Peyer's patch (tissue), 4 donors: ENCODE measurements at regions not wholly inside any gene's neighbourhood (a gene's known extent, or its start where the extent isn't known, plus 50 kb on each side); places are given as distances from the start of the nearest gene placed in this dataset.
"Not testable (repeated sequence)": the region's sequence is repeated elsewhere in the genome, so short reads cannot be mapped to it uniquely, and the experiment has no call there.

ENCODE experiments used
- DNase-seq, 3 donors: peaks; one replicate each; pipeline ENCODE4 v3.0.0-alpha.2; 2017 to 2019
- H3K27ac ChIP-seq, 4 donors: fragments of 200-600 bp; sonication (generic); one replicate each; pipeline ENCODE4 v1.5.1; 2016 to 2019
- H3K27me3 ChIP-seq, 2 donors: fragments of 200-600 bp; sonication (generic); one replicate each; pipeline ENCODE4 v1.5.1; 2019
- H3K36me3 ChIP-seq, 3 donors: fragments of 200-600 bp; sonication (generic); one replicate each; pipeline ENCODE4 v1.5.1; 2016 to 2019
- H3K4me1 ChIP-seq, 4 donors: fragments of 200-600 bp; sonication (generic); one replicate each; pipeline ENCODE4 v1.5.1; 2016 to 2019
- H3K4me3 ChIP-seq, 4 donors: fragments of 200-600 bp; sonication (generic); 1 replicate in 3 of 4; 2 replicates in 1 of 4; pipeline ENCODE4 v1.5.1; 2016 to 2019; ENCODE audit warnings: mild to moderate bottlenecking in 1 of 4
- H3K9me3 ChIP-seq, 4 donors: fragments of 200-600 bp; sonication (generic); one replicate each; pipeline ENCODE4 v1.5.1; 2016 to 2019; ENCODE audit warnings: mild to moderate bottlenecking in 1 of 4
- POLR2A ChIP-seq, 2 donors: fragments of 450-650 bp; IDR thresholded peaks; one replicate each; pipeline ENCODE4 v1.5.1; 2017; ENCODE audit warnings: antibody characterized with exemption in 2 of 2, mild to moderate bottlenecking in 2 of 2, moderate library complexity in 2 of 2
- TF ChIP-seq, protein P1 (sequence below), 6 experiments: fragments of 450-650 bp in 4 of 6; fragments of 200-600 bp in 2 of 6; sonication (generic) in 1 of 6; IDR thresholded peaks; one replicate each; pipeline ENCODE4 v1.5.1; 2017 to 2019; ENCODE audit warnings: antibody characterized with exemption in 6 of 6, mild to moderate bottlenecking in 3 of 6, moderate library complexity in 1 of 6

GRCh38 chr1:214859647-214860046 lies 222.9 kb upstream of the KCNK2 start:
- Histone ChIP-seq H3K9me3 (no peaks in the 10 kb centered on the region), H3K4me3 (no peak overlapping the region), H3K27me3 (no peaks in the 10 kb centered on the region), H3K36me3 (no peaks in the 10 kb centered on the region), H3K27ac (no peak overlapping the region), H3K4me1 (no peaks in the 10 kb centered on the region)
- DNase-seq: no peak
- TF ChIP-seq, protein P1, sequence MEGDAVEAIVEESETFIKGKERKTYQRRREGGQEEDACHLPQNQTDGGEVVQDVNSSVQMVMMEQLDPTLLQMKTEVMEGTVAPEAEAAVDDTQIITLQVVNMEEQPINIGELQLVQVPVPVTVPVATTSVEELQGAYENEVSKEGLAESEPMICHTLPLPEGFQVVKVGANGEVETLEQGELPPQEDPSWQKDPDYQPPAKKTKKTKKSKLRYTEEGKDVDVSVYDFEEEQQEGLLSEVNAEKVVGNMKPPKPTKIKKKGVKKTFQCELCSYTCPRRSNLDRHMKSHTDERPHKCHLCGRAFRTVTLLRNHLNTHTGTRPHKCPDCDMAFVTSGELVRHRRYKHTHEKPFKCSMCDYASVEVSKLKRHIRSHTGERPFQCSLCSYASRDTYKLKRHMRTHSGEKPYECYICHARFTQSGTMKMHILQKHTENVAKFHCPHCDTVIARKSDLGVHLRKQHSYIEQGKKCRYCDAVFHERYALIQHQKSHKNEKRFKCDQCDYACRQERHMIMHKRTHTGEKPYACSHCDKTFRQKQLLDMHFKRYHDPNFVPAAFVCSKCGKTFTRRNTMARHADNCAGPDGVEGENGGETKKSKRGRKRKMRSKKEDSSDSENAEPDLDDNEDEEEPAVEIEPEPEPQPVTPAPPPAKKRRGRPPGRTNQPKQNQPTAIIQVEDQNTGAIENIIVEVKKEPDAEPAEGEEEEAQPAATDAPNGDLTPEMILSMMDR (IDR thresholded peaks at IDR 0.05): no peak
- no peak for TF ChIP-seq POLR2A (IDR thresholded peaks at IDR 0.05)

GRCh38 chr1:214861615-214862014 lies 220.9 kb upstream of the KCNK2 start:
- no peak for TF ChIP-seq POLR2A (IDR thresholded peaks at IDR 0.05)
- TF ChIP-seq, protein P1 (IDR thresholded peaks at IDR 0.05): no peak
- no peak overlapping the region for H3K4me3 ChIP-seq
- H3K4me1 ChIP-seq: no peaks in the 10 kb centered on the region
- H3K9me3 ChIP-seq: no peaks in the 10 kb centered on the region
- no peaks in the 10 kb centered on the region for H3K36me3 ChIP-seq
- no peaks in the 10 kb centered on the region for H3K27me3 ChIP-seq
- H3K27ac ChIP-seq: no peak overlapping the region
- no peak for DNase-seq

- H3K27me3 ChIP-seq: no peaks in the 10 kb centered on the region
- H3K4me3 ChIP-seq: no peak overlapping the region
- no peaks in the 10 kb centered on the region for H3K36me3 ChIP-seq
- TF ChIP-seq, protein P1 (IDR thresholded peaks at IDR 0.05): no peak
- no peak for TF ChIP-seq POLR2A (IDR thresholded peaks at IDR 0.05)
- no peaks in the 10 kb centered on the region for H3K4me1 ChIP-seq
- H3K27ac ChIP-seq: no peak overlapping the region
- no peak for DNase-seq
- H3K9me3 ChIP-seq: no peaks in the 10 kb centered on the region
These were observed 220.1 kb upstream of the KCNK2 start for GRCh38 chr1:214862421-214862820.

- H3K27me3 ChIP-seq: no peaks in the 10 kb centered on the region
- H3K27ac ChIP-seq: no peak overlapping the region
- H3K4me3 ChIP-seq: no peak overlapping the region
- no peaks in the 10 kb centered on the region for H3K9me3 ChIP-seq
- TF ChIP-seq, protein P1 (IDR thresholded peaks at IDR 0.05): no peak
- no peak for TF ChIP-seq POLR2A (IDR thresholded peaks at IDR 0.05)
- no peaks in the 10 kb centered on the region for H3K4me1 ChIP-seq
- DNase-seq: no peak
- H3K36me3 ChIP-seq: no peaks in the 10 kb centered on the region
These were observed 217.4 kb upstream of the KCNK2 start for GRCh38 chr1:214864896-214865688.

DNA sequence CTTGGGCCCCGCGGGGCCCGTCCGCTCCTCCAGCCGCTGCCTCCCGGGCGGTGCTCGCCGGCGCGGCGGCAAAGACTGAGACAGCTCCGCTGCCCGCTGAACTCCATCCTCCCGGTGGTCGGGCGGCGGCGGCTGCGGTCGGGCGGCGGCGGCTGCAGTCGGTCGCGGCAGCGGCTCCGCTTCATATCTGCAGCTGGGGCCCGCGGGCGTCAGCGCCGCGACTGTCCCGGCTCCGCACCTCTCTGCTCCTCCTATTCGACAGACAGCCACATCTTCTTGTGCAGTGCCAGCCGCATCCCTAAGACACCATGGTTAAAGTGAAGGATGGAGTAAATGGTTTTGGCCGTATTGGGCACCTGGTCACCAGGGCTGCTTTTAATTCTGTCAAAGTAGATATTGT lies 212.1 kb upstream of the KCNK2 start:
- not testable (repeated sequence) for H3K27me3 ChIP-seq, H3K36me3 ChIP-seq, DNase-seq, H3K9me3 ChIP-seq, H3K4me1 ChIP-seq, H3K27ac ChIP-seq, H3K4me3 ChIP-seq

DNA sequence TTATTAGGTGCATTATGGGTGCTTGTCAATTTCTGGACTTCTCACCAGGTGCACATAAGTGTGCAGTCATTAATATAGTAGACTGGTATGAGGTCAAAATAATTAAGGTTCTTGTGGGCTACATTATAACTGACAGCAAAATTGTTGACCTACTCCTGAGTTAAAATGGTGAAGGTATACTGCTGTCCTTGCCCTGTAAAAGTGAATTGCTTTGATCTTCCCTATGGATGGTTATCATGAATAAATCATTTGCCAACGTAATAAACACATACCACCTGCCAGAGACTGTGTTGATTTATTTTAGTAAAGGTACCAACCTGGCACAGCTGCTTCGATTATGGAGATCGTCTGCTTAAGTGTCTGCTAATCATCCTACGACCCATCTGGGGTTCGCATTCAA lies 201.6 kb upstream of the KCNK2 start:
- no peak for DNase-seq
- Histone ChIP-seq H3K4me1 (no peaks in the 10 kb centered on the region), H3K36me3 (no peaks in the 10 kb centered on the region), H3K4me3 (no peak overlapping the region), H3K27ac (no peak overlapping the region), H3K9me3 (no peaks in the 10 kb centered on the region), H3K27me3 (no peaks in the 10 kb centered on the region)
- no peak for TF ChIP-seq POLR2A (IDR thresholded peaks at IDR 0.05)
- TF ChIP-seq, protein P1 (IDR thresholded peaks at IDR 0.05): no peak
